ENCODE measurements at regions not wholly inside any gene's neighbourhood (a gene's known extent, or its start where the extent isn't known, plus 50 kb on each side); places are given as distances from the start of the nearest gene placed in this dataset.

- TF ChIP-seq CTCF (tag by site-specific recombination; IDR thresholded peaks at IDR 0.05) (no peak), ZNF175 (tag by site-specific recombination; IDR thresholded peaks at IDR 0.05) (no peak), ZFP3 (tag by site-specific recombination; IDR thresholded peaks at IDR 0.05; ENCODE audit: low read depth) (no peak), ZNF394 (tag by site-specific recombination; IDR thresholded peaks at IDR 0.05; ENCODE audit: borderline replicate concordance) (no peak), ZSCAN5A (tag by site-specific recombination; IDR thresholded peaks at IDR 0.05) (no peak), ZNF670 (tag by site-specific recombination; IDR thresholded peaks at IDR 0.05; ENCODE audit: low read depth) (no peak)
Measured at GRCh38 chr11:69377953-69378302, 84.0 kb downstream of the MYEOV start.

All from HEK293 (cell line).